ENCODE measurements at regions not wholly inside any gene's neighbourhood (a gene's known extent, or its start where the extent isn't known, plus 50 kb on each side); places are given as distances from the start of the nearest gene placed in this dataset.

GRCh38 chr5:67353500-67354450 lies 157.2 kb upstream of the CD180 start:
- Mint-ChIP-seq H3K4me1 (ENCODE audit: low read depth) (no peaks in the 10 kb centered on the region), H3K27ac (no peak overlapping the region), H3K4me3 (no peak overlapping the region), H3K36me3 (ENCODE audit: low read depth) (no peaks in the 10 kb centered on the region), H3K9me3 (no peaks in the 10 kb centered on the region), H3K27me3 (ENCODE audit: insufficient read depth) (peaks cover 4% of the 10 kb centered on the region; the same call in 1 of the 2 replicates)
- no peak for DNase-seq
- TF ChIP-seq CTCF (IDR thresholded peaks at IDR 0.05), result no peak

GRCh38 chr5:67350618-67351201 lies 154.1 kb upstream of the CD180 start:
- no peak overlapping the region for H3K27ac Mint-ChIP-seq

GRCh38 chr5:67350185-67350584 lies 153.6 kb upstream of the CD180 start:
- no peak for DNase-seq
- Mint-ChIP-seq H3K4me1 (ENCODE audit: low read depth) (no peaks in the 10 kb centered on the region), H3K27ac (no peak overlapping the region), H3K36me3 (ENCODE audit: low read depth) (no peaks in the 10 kb centered on the region), H3K27me3 (ENCODE audit: insufficient read depth) (peaks cover 2% of the 10 kb centered on the region; the same call in 1 of the 2 replicates), H3K9me3 (no peaks in the 10 kb centered on the region), H3K4me3 (no peak overlapping the region)
- no peak for TF ChIP-seq CTCF (IDR thresholded peaks at IDR 0.05)

More at GRCh38 chr5:67350618-67351201, 154.1 kb upstream of the CD180 start:
- no peaks in the 10 kb centered on the region for H3K9me3 Mint-ChIP-seq
- TF ChIP-seq CTCF (IDR thresholded peaks at IDR 0.05), result no peak
- no peaks in the 10 kb centered on the region for H3K4me1 Mint-ChIP-seq (ENCODE audit: low read depth)
- no peak for DNase-seq
- H3K4me3 Mint-ChIP-seq, result no peak overlapping the region
- no peaks in the 10 kb centered on the region for H3K36me3 Mint-ChIP-seq (ENCODE audit: low read depth)
- H3K27me3 Mint-ChIP-seq (ENCODE audit: insufficient read depth), result peaks cover 2% of the 10 kb centered on the region; the same call in 1 of the 2 replicates

GRCh38 chr5:67347821-67348220 lies 151.2 kb upstream of the CD180 start:
- Mint-ChIP-seq H3K9me3 (peaks cover 7% of the 10 kb centered on the region; the same call in 1 of the 2 replicates), H3K36me3 (ENCODE audit: low read depth) (no peaks in the 10 kb centered on the region), H3K27ac (no peak overlapping the region), H3K4me1 (ENCODE audit: low read depth) (no peaks in the 10 kb centered on the region), H3K4me3 (no peak overlapping the region), H3K27me3 (ENCODE audit: insufficient read depth) (no peaks in the 10 kb centered on the region)
- no peak for TF ChIP-seq CTCF (IDR thresholded peaks at IDR 0.05)
- DNase-seq, result no peak

- H3K36me3 Mint-ChIP-seq (ENCODE audit: low read depth), result no peaks in the 10 kb centered on the region
- H3K27me3 Mint-ChIP-seq (ENCODE audit: insufficient read depth), result no peaks in the 10 kb centered on the region
- no peaks in the 10 kb centered on the region for H3K4me1 Mint-ChIP-seq (ENCODE audit: low read depth)
- no peak overlapping the region for H3K27ac Mint-ChIP-seq
- no peak overlapping the region for H3K4me3 Mint-ChIP-seq
- H3K9me3 Mint-ChIP-seq, result peaks cover 7% of the 10 kb centered on the region; the same call in 1 of the 2 replicates
- TF ChIP-seq CTCF (IDR thresholded peaks at IDR 0.05), result no peak
- no peak for DNase-seq
Measured at GRCh38 chr5:67346611-67347010, 150.0 kb upstream of the CD180 start.

All from HFFc6 (cell line).